Inflammatory macrophage (primary cell): ENCODE measurements at regions not wholly inside any gene's neighbourhood (a gene's known extent, or its start where the extent isn't known, plus 50 kb on each side); places are given as distances from the start of the nearest gene placed in this dataset.

Experiments
- DNase-seq, 2 donors: peaks; one replicate each; pipeline ENCODE4 v3.0.0-alpha.2; 2020 to 2022

- peak; percentile 39 to 42 for DNase-seq
These were observed 117.3 kb upstream of the IRF2BP2 start for GRCh38 chr1:234727018-234727940.

- DNase-seq = no peak
These were observed 116.5 kb upstream of the IRF2BP2 start for GRCh38 chr1:234726359-234726943.

- DNase-seq = peak; percentile 69 to 73
These were observed 115.5 kb upstream of the IRF2BP2 start for GRCh38 chr1:234725177-234726132.

- peak in 1 of 2 donors; percentile 14 for DNase-seq
These were observed 114.7 kb upstream of the IRF2BP2 start for GRCh38 chr1:234724516-234725176.

DNA sequence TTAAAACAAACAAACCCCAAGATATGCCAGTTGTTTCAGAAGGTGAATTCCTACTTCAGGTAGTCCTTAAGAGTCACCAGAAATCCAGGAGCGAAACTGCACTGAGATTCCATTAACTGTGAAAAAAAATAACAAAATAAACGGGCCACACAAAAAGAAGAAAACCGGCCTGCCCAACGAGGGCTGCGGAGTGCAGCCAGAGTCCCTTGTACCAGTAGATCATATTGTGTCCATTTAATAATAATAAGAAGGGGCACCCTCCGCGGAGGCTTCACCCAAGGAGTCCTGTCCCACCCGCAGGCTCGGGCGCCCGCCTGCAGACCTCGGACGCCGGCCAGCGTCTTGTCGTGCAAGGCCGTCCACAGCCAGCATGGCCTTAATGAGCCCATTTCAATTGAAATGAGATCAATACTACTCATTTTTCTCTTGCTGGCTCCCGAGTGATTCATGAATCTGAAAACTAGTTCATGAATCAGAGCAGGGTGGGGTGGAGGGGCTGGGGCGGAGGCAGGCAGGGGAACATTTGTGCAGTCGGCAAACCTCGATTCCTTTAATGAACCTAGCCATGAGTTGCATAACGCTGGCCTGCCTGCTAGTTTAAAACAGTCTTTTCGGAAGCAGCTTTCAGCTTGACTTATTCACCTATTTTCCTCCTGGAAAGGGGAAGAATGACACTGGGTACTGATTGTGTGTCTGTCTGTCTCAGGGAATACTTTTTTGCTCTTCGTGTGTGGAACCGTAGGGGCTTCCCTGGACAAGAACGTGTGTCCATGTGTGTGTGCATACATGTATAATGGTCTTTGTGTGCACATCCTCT, 113.1 kb upstream of the IRF2BP2 start:
- peak; percentile 79 to 83 for DNase-seq

- peak; percentile 31 to 76 for DNase-seq
These were observed 112.3 kb upstream of the IRF2BP2 start for GRCh38 chr1:234722270-234722704.

DNA sequence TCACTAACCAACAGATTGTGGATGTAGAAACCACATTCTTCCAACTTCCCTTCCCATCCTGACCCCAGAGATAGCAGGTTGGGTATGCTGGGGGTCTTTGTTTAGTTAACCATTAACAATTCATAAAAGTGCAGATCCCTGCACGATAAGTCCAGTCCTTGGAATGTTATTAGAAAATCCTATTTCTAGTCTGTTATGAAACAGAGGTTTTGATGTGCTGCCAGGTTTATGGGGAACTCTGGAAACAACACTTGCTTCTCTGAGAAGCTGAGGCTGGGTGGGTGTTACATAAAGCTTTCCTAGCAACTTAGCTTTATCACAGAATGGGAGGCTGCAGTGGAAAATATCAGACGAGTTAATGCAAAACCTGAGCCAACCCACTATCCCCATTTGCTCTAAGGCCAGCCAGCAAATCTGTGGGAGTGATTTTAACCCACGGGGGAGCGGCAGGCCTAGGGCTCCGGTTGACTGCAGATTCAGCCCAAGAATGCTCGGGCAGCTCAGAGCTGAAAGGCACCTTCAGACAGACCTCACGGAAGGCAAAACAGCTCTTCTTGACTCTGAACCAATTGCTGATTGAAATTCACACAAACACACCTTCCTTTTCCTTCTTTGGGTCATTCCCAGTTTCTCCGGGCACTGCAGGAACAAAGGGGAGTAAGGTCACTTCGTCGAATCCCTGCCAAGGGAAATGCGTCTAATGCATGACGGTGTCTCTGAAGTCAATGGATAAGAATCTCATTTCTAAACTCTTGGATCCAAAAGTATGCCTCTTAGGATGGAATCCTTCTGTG, 111.7 kb upstream of the IRF2BP2 start:
- DNase-seq = peak; percentile 50 to 61

- no peak for DNase-seq
These were observed 110.9 kb upstream of the IRF2BP2 start for GRCh38 chr1:234720709-234721441.

DNA sequence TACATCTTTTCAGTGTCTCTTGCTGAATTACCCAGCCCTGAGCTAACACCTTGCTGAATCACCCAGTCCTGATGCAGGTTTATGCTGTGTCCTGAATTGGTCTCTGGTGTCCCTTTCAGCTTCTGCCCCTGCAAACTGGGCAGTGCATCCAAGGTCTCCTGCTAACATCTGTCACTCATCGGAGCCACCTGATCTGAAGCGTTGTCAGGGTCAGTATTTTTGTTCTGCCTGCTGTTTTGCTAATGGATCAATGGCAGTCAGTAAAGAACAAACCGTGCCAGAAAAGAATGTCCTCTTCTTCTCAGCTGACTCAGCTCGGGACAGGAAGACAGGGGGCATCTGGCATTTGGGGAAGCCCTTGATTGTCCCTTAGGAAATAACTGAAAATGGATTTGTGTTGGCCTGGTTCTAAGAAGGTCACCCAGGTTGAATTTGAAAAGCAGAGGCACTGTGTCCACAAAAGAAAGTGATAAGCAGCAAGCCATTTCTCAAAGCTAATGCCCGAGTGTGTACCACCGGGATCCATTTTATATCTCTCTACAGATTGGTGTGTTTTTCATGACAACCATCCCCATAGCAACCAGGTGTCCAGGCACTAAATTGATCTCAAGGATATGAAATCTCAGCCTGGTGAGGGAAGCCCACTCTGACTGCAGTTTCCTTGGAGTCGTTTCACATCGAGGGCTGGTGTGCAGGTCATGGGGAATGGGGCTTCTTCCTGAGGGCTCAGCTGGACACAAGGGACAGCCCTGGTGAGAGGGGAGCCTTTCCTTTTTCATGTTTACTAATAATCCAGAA, 109.7 kb upstream of the IRF2BP2 start:
- no peak for DNase-seq

GRCh38 chr1:234718496-234719453, 108.8 kb upstream of the IRF2BP2 start:
- DNase-seq = no peak

- DNase-seq = no peak
These were observed 107.0 kb upstream of the IRF2BP2 start for GRCh38 chr1:234716908-234717375.

DNA sequence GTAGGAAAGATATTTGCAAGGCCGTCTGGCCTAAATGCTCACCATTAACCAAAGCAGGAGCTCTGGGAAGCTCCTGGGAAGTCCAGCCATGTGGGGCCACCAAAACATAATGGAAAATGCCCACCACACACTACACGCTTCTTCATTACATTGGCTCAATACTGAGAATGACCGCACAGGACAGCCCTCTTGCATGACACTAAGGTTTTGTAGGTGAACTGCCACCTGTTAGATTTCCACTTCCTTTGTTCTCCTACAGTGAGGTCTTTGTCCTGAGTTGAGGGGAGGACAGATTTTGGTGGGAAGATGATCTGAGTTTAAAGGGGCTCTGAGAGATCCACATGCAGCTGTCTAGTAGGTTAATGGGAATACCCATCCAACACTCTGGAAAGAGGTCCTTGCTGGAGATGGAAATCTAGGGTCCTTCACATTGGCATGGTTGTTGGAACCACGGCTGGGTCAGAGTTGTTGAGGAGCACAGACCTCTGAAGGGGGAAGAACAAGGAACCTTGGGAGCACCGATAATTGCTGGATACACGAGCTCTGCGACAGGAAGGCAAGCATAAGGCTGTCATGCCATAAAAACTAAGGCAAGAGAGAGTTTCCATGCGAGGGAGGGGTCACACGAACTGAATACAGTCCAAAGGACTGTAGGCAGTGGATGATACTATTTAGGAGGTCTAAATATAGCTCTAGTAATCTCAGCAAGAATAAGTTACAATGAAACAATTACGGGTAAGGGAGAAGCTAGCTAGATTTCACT, 105.5 kb upstream of the IRF2BP2 start:
- no peak for DNase-seq

- DNase-seq = no peak
These were observed 103.9 kb upstream of the IRF2BP2 start for GRCh38 chr1:234713859-234714258.

DNA sequence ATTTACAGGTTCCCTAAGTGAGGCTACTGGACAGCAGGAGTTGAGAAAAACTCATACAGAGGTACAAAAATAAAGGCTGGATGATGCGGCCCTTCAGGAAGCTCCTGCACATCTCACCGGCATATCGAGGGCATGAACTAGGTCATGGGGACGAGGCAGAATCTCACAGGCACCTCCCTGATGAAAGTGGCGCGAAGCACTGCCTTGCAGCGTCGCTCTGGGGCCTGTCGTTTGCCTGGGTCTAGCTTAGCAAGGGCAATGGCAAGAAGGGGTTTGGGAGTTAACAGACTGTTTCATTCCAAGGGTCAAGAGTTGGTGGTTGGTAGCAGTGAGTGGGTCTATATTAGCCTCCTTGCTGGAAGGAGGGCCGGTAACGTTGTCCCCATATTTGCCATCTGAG, 103.5 kb upstream of the IRF2BP2 start:
- no peak for DNase-seq

GRCh38 chr1:234712891-234713305, 102.9 kb upstream of the IRF2BP2 start:
- no peak for DNase-seq

DNA sequence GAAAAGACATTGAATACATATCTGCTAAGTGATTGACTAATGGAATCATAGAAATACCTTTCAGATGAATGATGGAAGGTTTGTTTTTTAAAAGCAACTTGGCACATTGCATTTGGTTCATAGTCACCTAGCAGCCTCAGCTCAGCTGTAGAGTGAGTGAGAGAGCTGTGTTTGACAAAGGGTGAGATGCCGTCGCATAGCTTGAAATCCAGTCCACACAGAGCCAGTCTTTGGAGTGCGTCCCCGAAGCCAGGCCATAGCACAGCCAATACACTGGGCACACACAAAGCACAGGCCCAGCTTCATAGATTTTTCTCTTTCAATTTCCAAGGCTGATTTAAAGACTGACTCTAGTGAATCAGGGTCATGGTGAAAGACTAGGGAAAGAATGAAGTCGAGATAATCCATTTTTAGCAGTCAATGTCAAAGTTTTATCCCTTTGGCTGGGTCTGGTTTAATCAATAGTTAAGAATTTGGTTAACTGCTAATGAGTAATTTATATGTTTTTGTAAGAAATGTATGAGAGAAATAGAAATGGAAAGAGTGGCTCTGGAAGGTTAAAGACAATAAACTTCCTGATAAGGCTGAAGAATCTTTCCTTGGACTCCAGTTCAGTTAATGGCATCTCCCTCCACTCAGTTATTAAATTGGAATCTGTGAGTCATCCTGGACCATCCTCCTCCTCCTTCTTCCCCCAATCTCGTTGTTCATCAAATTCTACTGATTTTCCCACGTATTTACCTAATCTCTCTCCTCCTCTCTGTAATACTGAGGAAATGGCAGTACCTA, 101.2 kb upstream of the IRF2BP2 start:
- DNase-seq = no peak
